Upper lobe of right lung (tissue), 1 donor: ENCODE measurements at regions not wholly inside any gene's neighbourhood (a gene's known extent, or its start where the extent isn't known, plus 50 kb on each side); places are given as distances from the start of the nearest gene placed in this dataset.

Source experiments
- ATAC-seq: fragments of 200-7000 bp; cut with Tn5 transposase; one replicate; pipeline ENCODE4 v1.9.1; 2020; ENCODE audit warnings: mild to moderate bottlenecking, moderate library complexity
- DNase-seq: peaks from one replicate; pipeline ENCODE4 v3.0.0-alpha.2; 2020
- H3K27ac ChIP-seq: fragments of 200-600 bp; one replicate; pipeline ENCODE4 v1.8.0; 2022
- H3K27me3 ChIP-seq: fragments of 200-600 bp; one replicate; pipeline ENCODE4 v1.8.0; 2022; ENCODE audit warnings: mild to moderate bottlenecking
- H3K36me3 ChIP-seq: fragments of 200-600 bp; one replicate; pipeline ENCODE4 v1.8.0; 2022
- H3K4me1 ChIP-seq: fragments of 200-600 bp; one replicate; pipeline ENCODE4 v1.8.0; 2022
- H3K4me3 ChIP-seq: fragments of 200-600 bp; one replicate; pipeline ENCODE4 v1.8.0; 2022; ENCODE audit warnings: mild to moderate bottlenecking
- H3K9me3 ChIP-seq: fragments of 200-600 bp; one replicate; pipeline ENCODE4 v1.8.0; 2022
- CTCF ChIP-seq: fragments of 200-600 bp; IDR thresholded peaks from one replicate; pipeline ENCODE4 v1.8.0; 2022; ENCODE audit warnings: antibody characterized with exemption
- intact Hi-C: fragments of 100-400 bp; cut with DNase I; formaldehyde crosslinking; loops from one replicate; pipeline ENCODE4 v1.11.0; 2022
- donor health status: DM: no; HTN: yes; CAD: no; lungs with severe emphysema.

DNA sequence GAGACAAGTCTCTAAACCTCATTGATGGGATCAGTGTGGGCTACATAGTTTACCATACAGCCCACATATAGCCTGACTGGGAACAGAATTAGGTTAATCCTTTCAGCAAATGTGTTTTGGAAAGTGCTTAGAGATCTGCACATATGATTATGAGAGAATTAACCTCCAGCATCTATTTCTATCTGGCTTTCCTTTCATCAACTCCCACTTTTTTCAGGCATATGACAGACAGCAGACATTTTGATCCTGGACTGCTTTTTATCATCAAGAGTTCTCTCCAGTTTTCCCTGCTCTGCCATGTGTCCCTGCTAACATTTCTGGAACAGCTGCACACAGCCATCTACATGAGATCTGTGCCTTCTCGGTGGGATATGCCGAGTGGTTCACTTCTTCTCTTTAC, 139.5 kb upstream of the LRP1B start:
- no peak for ATAC-seq
- H3K4me3 ChIP-seq, result no peak overlapping the region
- TF ChIP-seq CTCF, result no peak
- no peaks in the 10 kb centered on the region for H3K9me3 ChIP-seq
- H3K27me3 ChIP-seq, result no peaks in the 10 kb centered on the region
- no peaks in the 10 kb centered on the region for H3K36me3 ChIP-seq
- H3K27ac ChIP-seq, result no peak overlapping the region
- no peaks in the 10 kb centered on the region for H3K4me1 ChIP-seq
- no peak for DNase-seq
- intact Hi-C loops, result no loop called here

DNA sequence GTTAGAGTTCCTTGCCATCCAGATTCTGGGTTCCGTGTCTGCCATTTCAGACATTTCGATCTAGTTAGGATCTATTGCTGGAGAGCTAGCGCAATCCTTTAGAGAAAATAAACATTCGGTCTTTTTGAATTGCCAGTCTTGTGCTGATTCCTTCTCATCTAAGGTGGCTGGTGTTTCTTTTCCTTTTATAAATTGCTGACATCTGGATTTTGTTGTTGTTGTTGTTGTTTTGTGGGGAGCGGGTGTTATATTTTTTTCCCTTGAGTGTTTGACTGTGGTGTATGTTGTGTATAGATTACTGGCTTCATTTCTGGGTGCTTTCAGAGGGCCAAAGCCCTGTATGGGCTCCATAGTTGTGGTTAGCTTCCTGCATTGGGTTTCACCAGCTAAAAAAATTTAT, 128.5 kb upstream of the LRP1B start:
- Histone ChIP-seq H3K27ac (no peak overlapping the region), H3K36me3 (no peaks in the 10 kb centered on the region), H3K9me3 (no peaks in the 10 kb centered on the region), H3K27me3 (no peaks in the 10 kb centered on the region), H3K4me1 (no peaks in the 10 kb centered on the region), H3K4me3 (no peak overlapping the region)
- intact Hi-C loops, result no loop called here
- DNase-seq (no peak), ATAC-seq (no peak)
- TF ChIP-seq CTCF, result no peak

DNA sequence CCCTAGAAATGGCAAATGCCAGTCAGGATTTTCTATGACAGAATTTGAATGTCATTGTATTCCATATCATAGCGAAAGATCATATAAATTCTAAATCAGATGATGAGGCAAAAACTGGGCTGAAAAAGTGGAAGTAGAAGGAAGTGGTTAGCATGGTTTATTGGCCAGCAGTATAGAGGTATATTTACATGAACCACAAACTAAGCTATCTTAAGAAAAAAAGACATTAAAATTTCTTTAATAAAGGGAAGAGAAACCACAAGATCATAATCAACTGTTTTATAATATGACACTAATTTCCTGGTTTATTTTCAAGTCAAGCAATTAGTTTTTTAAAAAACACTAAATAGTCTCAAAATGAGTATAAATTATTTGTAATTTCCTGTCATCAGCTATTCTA, 123.2 kb upstream of the LRP1B start:
- Histone ChIP-seq H3K4me1 (no peaks in the 10 kb centered on the region), H3K27me3 (no peaks in the 10 kb centered on the region), H3K9me3 (no peaks in the 10 kb centered on the region), H3K27ac (no peak overlapping the region), H3K36me3 (no peaks in the 10 kb centered on the region), H3K4me3 (no peak overlapping the region)
- TF ChIP-seq CTCF, result no peak
- no peak for ATAC-seq
- intact Hi-C loops, result no loop called here
- no peak for DNase-seq

- no peak for TF ChIP-seq CTCF
- ATAC-seq (no peak), DNase-seq (no peak)
- intact Hi-C loops, result no loop called here
- H3K27ac ChIP-seq, result no peak overlapping the region
- no peaks in the 10 kb centered on the region for H3K36me3 ChIP-seq
- no peaks in the 10 kb centered on the region for H3K4me1 ChIP-seq
- no peaks in the 10 kb centered on the region for H3K27me3 ChIP-seq
- H3K9me3 ChIP-seq, result no peaks in the 10 kb centered on the region
- no peak overlapping the region for H3K4me3 ChIP-seq
Observed at GRCh38 chr2:142241016-142241415, 110.2 kb upstream of the LRP1B start.

DNA sequence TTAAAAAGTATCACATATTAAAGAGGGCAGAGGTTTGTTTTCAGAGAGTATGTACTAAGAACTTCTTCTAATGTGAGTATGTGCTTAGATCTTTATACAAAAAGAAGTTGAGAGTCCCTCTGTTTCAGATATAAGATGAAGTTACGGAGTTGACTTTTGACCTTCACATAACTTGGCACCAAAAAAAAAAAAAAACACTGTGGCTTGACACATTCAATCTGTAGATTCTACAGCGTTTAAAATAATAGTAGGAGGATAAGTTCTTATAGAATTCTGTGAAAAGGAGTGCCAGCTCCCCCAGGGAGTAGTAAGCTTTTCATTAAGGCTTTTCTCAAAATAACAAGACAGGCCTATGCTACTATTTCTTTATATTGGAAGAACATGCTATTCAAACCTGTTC, 105.4 kb upstream of the LRP1B start:
- TF ChIP-seq CTCF, result no peak
- no peak for DNase-seq
- intact Hi-C loops, result no loop called here
- no peaks in the 10 kb centered on the region for H3K4me1 ChIP-seq
- H3K36me3 ChIP-seq, result no peaks in the 10 kb centered on the region
- H3K9me3 ChIP-seq, result no peaks in the 10 kb centered on the region
- no peak overlapping the region for H3K4me3 ChIP-seq
- no peak overlapping the region for H3K27ac ChIP-seq
- H3K27me3 ChIP-seq, result no peaks in the 10 kb centered on the region
- ATAC-seq, result no peak

DNA sequence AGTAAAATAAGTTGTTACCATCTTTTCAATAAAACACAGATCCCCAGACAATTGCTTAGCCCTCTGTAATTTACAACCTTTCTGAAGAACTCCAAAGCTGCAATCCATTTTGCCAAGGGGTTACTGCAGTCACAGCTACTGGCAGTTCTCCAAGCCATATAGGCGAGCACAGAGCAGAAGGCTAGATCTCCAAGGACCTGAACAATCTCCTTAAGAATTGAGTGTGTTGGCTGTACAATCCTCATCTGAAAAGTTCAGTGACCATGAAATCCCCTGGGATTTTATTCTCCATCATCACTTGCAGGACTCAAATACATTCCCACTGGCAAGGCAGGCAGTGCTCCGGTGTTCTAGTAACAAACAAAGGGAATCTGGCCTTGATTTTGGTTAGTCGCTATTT, 103.9 kb upstream of the LRP1B start:
- Histone ChIP-seq H3K4me3 (no peak overlapping the region), H3K9me3 (no peaks in the 10 kb centered on the region), H3K36me3 (no peaks in the 10 kb centered on the region), H3K27ac (no peak overlapping the region), H3K27me3 (no peaks in the 10 kb centered on the region), H3K4me1 (no peaks in the 10 kb centered on the region)
- no peak for TF ChIP-seq CTCF
- intact Hi-C loops, result no loop called here
- DNase-seq (no peak), ATAC-seq (no peak)
